ENCODE measurements at regions not wholly inside any gene's neighbourhood (a gene's known extent, or its start where the extent isn't known, plus 50 kb on each side); places are given as distances from the start of the nearest gene placed in this dataset.

DNA sequence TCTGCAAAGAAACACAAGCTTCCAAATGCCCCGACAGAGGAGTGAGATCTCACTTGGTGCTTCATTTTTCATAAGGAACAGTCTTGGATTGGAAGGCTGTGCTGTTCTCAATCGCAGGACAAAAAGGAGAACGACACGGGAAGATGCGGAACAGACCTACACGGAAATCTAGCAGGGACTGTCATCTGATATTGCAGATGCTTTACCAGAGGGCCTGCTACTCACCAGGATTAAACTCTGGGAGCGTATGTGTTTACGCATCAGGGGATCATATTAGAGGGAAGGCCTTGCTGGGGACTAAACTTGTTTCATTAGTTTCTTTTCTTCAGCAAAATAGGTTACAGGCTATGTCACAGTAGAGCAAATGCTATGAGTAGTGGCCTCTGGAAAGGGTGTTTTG is 82.8 kb upstream of the EEPD1 start (continued):
- TF ChIP-seq, protein P1, sequence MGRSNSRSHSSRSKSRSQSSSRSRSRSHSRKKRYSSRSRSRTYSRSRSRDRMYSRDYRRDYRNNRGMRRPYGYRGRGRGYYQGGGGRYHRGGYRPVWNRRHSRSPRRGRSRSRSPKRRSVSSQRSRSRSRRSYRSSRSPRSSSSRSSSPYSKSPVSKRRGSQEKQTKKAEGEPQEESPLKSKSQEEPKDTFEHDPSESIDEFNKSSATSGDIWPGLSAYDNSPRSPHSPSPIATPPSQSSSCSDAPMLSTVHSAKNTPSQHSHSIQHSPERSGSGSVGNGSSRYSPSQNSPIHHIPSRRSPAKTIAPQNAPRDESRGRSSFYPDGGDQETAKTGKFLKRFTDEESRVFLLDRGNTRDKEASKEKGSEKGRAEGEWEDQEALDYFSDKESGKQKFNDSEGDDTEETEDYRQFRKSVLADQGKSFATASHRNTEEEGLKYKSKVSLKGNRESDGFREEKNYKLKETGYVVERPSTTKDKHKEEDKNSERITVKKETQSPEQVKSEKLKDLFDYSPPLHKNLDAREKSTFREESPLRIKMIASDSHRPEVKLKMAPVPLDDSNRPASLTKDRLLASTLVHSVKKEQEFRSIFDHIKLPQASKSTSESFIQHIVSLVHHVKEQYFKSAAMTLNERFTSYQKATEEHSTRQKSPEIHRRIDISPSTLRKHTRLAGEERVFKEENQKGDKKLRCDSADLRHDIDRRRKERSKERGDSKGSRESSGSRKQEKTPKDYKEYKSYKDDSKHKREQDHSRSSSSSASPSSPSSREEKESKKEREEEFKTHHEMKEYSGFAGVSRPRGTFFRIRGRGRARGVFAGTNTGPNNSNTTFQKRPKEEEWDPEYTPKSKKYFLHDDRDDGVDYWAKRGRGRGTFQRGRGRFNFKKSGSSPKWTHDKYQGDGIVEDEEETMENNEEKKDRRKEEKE (IDR thresholded peaks at IDR 0.05), result no peak
- TF ChIP-seq NR2C2 (IDR thresholded peaks at IDR 0.05; ENCODE audit: borderline replicate concordance, control insufficient read depth, insufficient read length, low read depth), result no peak

GRCh38 chr7:36071605-36072004 is 81.4 kb upstream of the EEPD1 start:
- Histone ChIP-seq H3K4me1 (ENCODE audit: control insufficient read depth, insufficient read depth, low read length) (no peaks in the 10 kb centered on the region), H3K27ac (ENCODE audit: control insufficient read depth, insufficient read depth) (no peak overlapping the region), H3K79me2 (ENCODE audit: control insufficient read depth, insufficient read depth, low read length) (no peaks in the 10 kb centered on the region), H3K9ac (ENCODE audit: control insufficient read depth, insufficient read depth, low read length) (no peak overlapping the region), H3K4me2 (ENCODE audit: control insufficient read depth, insufficient read depth) (no peak overlapping the region), H2AFZ (ENCODE audit: control insufficient read depth, low read depth, low read length) (no peak overlapping the region), H3K9me3 (replicated peaks; ENCODE audit: control insufficient read depth, insufficient read depth, low read length) (no peaks in the 10 kb centered on the region), H3K27me3 (replicated peaks in 1 of 2; ENCODE audit: control insufficient read depth in 2 of 2, insufficient read depth in 2 of 2, low read length in 1 of 2) (no peaks in the 10 kb centered on the region; a peak in 3 of 4 replicates), H4K20me1 (ENCODE audit: control insufficient read depth, insufficient read depth) (no peaks in the 10 kb centered on the region), H3K4me3 (no peak overlapping the region), H3K36me3 (ENCODE audit: control insufficient read depth in 2 of 2, insufficient read depth in 2 of 2, low read length in 1 of 2) (no peaks in the 10 kb centered on the region)
- ATAC-seq, result no peak
- POLR2A ChIA-PET, result no interaction called here
- DNase-seq (ENCODE audit: low read depth, low spot score), result no peak
- CTCF ChIA-PET, result no interaction called here
- TF ChIP-seq SREBF2 (IDR thresholded peaks at IDR 0.05; ENCODE audit: low read length), result no peak
- intact Hi-C loops (cut with micrococcal nuclease; ENCODE audit: unreplicated experiment) (no loop called here), in situ Hi-C loops (cut with MboI) (no loop called here)
- FAIRE-seq, result no peak
- no TSS peak for BruUV-seq (replicated peaks)
- WGBS (ENCODE audit: insufficient coverage, insufficient replicate concordance, low lambda C conversion rate, missing lambda C conversion rate), result 95% methylated on average over 1 of the region's 1 CpG
- SMC1A ChIA-PET (ENCODE audit: uncharacterized antibody, unreplicated experiment), result no interaction called here
- RAD21 ChIA-PET (ENCODE audit: unreplicated experiment), result no interaction called here

DNA sequence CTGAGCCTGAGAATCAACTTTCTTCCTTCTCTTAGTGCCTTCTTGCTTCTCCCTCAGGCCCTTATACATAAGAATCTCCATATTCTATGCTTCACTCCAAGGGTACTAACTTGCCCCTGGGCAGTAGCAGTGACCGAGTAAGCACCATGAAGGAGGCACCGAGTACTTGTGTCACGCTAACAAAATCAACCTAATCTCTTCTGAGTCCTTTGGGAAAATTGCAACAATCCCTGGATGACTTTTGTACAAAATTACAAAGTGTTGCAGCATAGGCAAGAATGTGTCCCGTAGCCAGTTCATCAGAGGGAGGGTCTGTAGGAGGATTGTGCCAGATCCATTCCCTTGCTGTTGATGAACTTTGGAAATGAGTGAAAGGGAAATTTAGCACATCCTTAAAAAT is 80.4 kb upstream of the EEPD1 start:
- no peak overlapping the region for H3K27ac ChIP-seq (ENCODE audit: control insufficient read depth, insufficient read depth)
- H3K36me3 ChIP-seq (ENCODE audit: control insufficient read depth in 2 of 2, insufficient read depth in 2 of 2, low read length in 1 of 2), result no peaks in the 10 kb centered on the region
- FAIRE-seq, result no peak
- ChIA-PET SMC1A (ENCODE audit: uncharacterized antibody, unreplicated experiment) (no interaction called here), RAD21 (ENCODE audit: unreplicated experiment) (no interaction called here), POLR2A (no interaction called here), CTCF (no interaction called here)
- no peaks in the 10 kb centered on the region for H3K4me1 ChIP-seq (ENCODE audit: control insufficient read depth, insufficient read depth, low read length)
- no peak overlapping the region for H2AFZ ChIP-seq (ENCODE audit: control insufficient read depth, low read depth, low read length)
- no TSS peak for BruUV-seq (replicated peaks)
- no peak overlapping the region for H3K4me3 ChIP-seq
- DNase-seq (ENCODE audit: low read depth, low spot score), result no peak
- 31% methylated on average over 4 of the region's 4 CpGs for WGBS (ENCODE audit: insufficient coverage, insufficient replicate concordance, low lambda C conversion rate, missing lambda C conversion rate)
- H3K79me2 ChIP-seq (ENCODE audit: control insufficient read depth, insufficient read depth, low read length), result no peaks in the 10 kb centered on the region
- H4K20me1 ChIP-seq (ENCODE audit: control insufficient read depth, insufficient read depth), result no peaks in the 10 kb centered on the region
- TF ChIP-seq SMARCA5 (IDR thresholded peaks at IDR 0.05), result no peak
- in situ Hi-C loops (cut with MboI) (no loop called here), intact Hi-C loops (cut with micrococcal nuclease; ENCODE audit: unreplicated experiment) (no loop called here)
- no peak overlapping the region for H3K4me2 ChIP-seq (ENCODE audit: control insufficient read depth, insufficient read depth)
- no peak overlapping the region for H3K9ac ChIP-seq (ENCODE audit: control insufficient read depth, insufficient read depth, low read length)
- no peak for ATAC-seq
- H3K27me3 ChIP-seq (replicated peaks in 1 of 2; ENCODE audit: control insufficient read depth in 2 of 2, insufficient read depth in 2 of 2, low read length in 1 of 2), result no peaks in the 10 kb centered on the region; a peak in 3 of 4 replicates
- no peaks in the 10 kb centered on the region for H3K9me3 ChIP-seq (replicated peaks; ENCODE audit: control insufficient read depth, insufficient read depth, low read length)
